ENCODE measurements at regions not wholly inside any gene's neighbourhood (a gene's known extent, or its start where the extent isn't known, plus 50 kb on each side); places are given as distances from the start of the nearest gene placed in this dataset.

GRCh38 chr6:23073821-23074220 lies 504.5 kb downstream of the HDGFL1 start:
- Mint-ChIP-seq H3K4me1 (no peaks in the 10 kb centered on the region), H3K27ac (no peak overlapping the region), H3K36me3 (peaks cover 14% of the 10 kb centered on the region), H3K27me3 (ENCODE audit: low read depth) (no peaks in the 10 kb centered on the region), H3K9me3 (peaks cover 52% of the 10 kb centered on the region), H3K4me3 (no peak overlapping the region)
- ATAC-seq = no peak
- CTCF ChIA-PET = no interaction called here
- TF ChIP-seq NFATC4 (CRISPR knock-in tag; IDR thresholded peaks at IDR 0.05) (no peak), PRRX2 (CRISPR knock-in tag; IDR thresholded peaks at IDR 0.05) (no peak), STAT6 (CRISPR knock-in tag; conservative IDR thresholded peaks at IDR 0.05; ENCODE audit: low read depth) (no peak), AFF4 (CRISPR knock-in tag; IDR thresholded peaks at IDR 0.05; ENCODE audit: borderline replicate concordance) (no peak), AR (CRISPR knock-in tag; IDR thresholded peaks at IDR 0.05) (no peak), FOXK1 (CRISPR knock-in tag; IDR thresholded peaks at IDR 0.05) (no peak), RORB (CRISPR knock-in tag; IDR thresholded peaks at IDR 0.05) (no peak), ATF3 (CRISPR knock-in tag; conservative IDR thresholded peaks at IDR 0.05) (no peak), NR1H2 (CRISPR knock-in tag; IDR thresholded peaks at IDR 0.05) (no peak), CDX4 (CRISPR knock-in tag; IDR thresholded peaks at IDR 0.05; ENCODE audit: borderline replicate concordance) (no peak), ZNF512 (CRISPR knock-in tag; IDR thresholded peaks at IDR 0.05; ENCODE audit: borderline replicate concordance) (no peak), IRF2 (CRISPR knock-in tag; IDR thresholded peaks at IDR 0.05; ENCODE audit: borderline replicate concordance, low read depth) (no peak), JAZF1 (CRISPR knock-in tag; IDR thresholded peaks at IDR 0.05) (no peak), CREB1 (CRISPR knock-in tag; IDR thresholded peaks at IDR 0.05) (no peak), E2F5 (CRISPR knock-in tag; IDR thresholded peaks at IDR 0.05) (no peak), MYBL2 (CRISPR knock-in tag; IDR thresholded peaks at IDR 0.05) (no peak), ERG (CRISPR knock-in tag; IDR thresholded peaks at IDR 0.05) (no peak)
- DNase-seq (ENCODE audit: low spot score) = no peak
- POLR2A ChIA-PET = no interaction called here
